Activated CD8-positive, alpha-beta T cell treated with anti-CD3 and anti-CD28 coated beads for 36 hours (primary cell): ENCODE measurements at regions not wholly inside any gene's neighbourhood (a gene's known extent, or its start where the extent isn't known, plus 50 kb on each side); places are given as distances from the start of the nearest gene placed in this dataset.

Experiments
- ATAC-seq: fragments of 200-7000 bp; cut with Tn5 transposase; one replicate; pipeline ENCODE4 v1.10.0; 2021; ENCODE audit warnings: mild to moderate bottlenecking, moderate library complexity
- CTCF ChIA-PET: fragments of 350-600 bp; sonication (Branson Sonifier 250); formaldehyde crosslinking; loops from one replicate; lab custom pipeline; 2021; ENCODE audit warnings: antibody characterized with exemption; lab: Charles Lee
- POLR2A ChIA-PET: fragments of 350-600 bp; sonication (Branson Sonifier 250); formaldehyde crosslinking; loops from one replicate; lab custom pipeline; 2021; ENCODE audit warnings: antibody characterized with exemption; lab: Charles Lee
- DNase-seq: peaks from one replicate; pipeline ENCODE4 v3.0.0-alpha.2; 2020
- H3K27ac Mint-ChIP-seq: one replicate; pipeline ENCODE4 v1.8.0; 2021; ENCODE audit warnings: mild to moderate bottlenecking, mixed read lengths
- H3K27me3 Mint-ChIP-seq: one replicate; pipeline ENCODE4 v1.8.0; 2021; ENCODE audit warnings: mixed read lengths
- H3K36me3 Mint-ChIP-seq: one replicate; pipeline ENCODE4 v1.8.0; 2021; ENCODE audit warnings: low read depth, mixed read lengths
- H3K4me1 Mint-ChIP-seq: one replicate; pipeline ENCODE4 v1.8.0; 2021; ENCODE audit warnings: low read depth, mixed read lengths
- H3K4me3 Mint-ChIP-seq: one replicate; pipeline ENCODE4 v1.8.0; 2021; ENCODE audit warnings: mild to moderate bottlenecking, moderate library complexity, mixed read lengths
- H3K9me3 Mint-ChIP-seq: one replicate; pipeline ENCODE4 v1.8.0; 2021; ENCODE audit warnings: mixed read lengths
- CTCF ChIP-seq: fragments of 200-600 bp; IDR thresholded peaks from one replicate; pipeline ENCODE4 v1.8.0; 2022; ENCODE audit warnings: antibody characterized with exemption, mild to moderate bottlenecking
- intact Hi-C: fragments of 100-400 bp; cut with micrococcal nuclease; formaldehyde crosslinking; loops from one replicate; pipeline ENCODE4 v1.10.0; 2022

DNA sequence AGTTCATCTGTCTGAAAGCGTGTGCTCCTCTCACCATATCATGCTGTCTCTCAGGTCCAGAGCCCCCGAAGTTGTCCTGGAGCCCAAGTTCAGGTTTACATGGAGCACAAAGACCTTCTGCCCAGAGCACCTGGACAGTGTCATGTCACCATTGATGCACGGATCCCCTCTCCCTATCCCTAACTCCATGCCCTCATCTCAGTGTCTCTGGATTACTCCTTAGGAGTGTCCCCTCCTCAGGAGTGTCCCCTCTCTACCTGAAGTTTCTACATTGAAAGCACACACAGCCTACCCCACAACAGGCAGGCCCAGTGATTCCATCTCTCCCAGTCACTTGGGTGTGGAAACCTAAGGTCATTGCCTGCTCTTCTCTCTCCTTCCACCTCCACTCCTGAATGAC is 144.1 kb upstream of the NCKAP5 start:
- no peaks in the 10 kb centered on the region for H3K36me3 Mint-ChIP-seq
- peaks cover 3% of the 10 kb centered on the region for H3K27me3 Mint-ChIP-seq
- ChIA-PET POLR2A (no interaction called here), CTCF (no interaction called here)
- no peak overlapping the region for H3K27ac Mint-ChIP-seq
- no peak overlapping the region for H3K4me3 Mint-ChIP-seq
- H3K4me1 Mint-ChIP-seq = no peaks in the 10 kb centered on the region
- intact Hi-C loops = no loop called here
- no peak for DNase-seq
- TF ChIP-seq CTCF = no peak
- no peak for ATAC-seq
- H3K9me3 Mint-ChIP-seq = peaks cover 4% of the 10 kb centered on the region

DNA sequence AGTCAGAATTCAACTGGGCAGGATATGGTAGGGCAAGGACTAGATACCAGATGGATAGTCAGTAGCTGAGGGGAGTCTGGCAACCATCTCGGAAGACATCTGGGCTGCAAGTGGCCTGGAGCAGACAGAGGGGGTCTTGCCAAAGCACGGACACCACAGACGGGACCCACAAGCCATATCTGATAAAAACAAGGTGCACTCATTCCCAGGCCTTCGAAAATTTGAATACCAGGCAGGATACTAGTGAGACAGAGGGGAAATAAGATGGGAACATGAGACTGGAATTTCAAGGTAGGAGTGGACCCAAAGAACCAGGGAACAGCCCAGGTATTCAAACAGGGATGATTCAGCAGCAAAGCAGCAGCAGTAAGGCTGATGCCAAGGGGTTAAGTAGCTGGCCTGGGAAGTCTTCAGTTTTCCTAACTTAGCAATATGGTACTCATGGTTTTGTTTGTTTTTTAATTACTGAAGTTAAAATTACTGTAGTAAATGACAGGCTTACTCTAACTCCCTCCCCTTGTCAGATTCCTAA is 144.9 kb upstream of the NCKAP5 start:
- no peaks in the 10 kb centered on the region for H3K4me1 Mint-ChIP-seq
- peaks cover 4% of the 10 kb centered on the region for H3K9me3 Mint-ChIP-seq
- H3K27me3 Mint-ChIP-seq = peaks cover 3% of the 10 kb centered on the region
- CTCF ChIA-PET = no interaction called here
- no peaks in the 10 kb centered on the region for H3K36me3 Mint-ChIP-seq
- intact Hi-C loops = no loop called here
- POLR2A ChIA-PET = no interaction called here
- TF ChIP-seq CTCF = no peak
- DNase-seq = no peak
- no peak overlapping the region for H3K4me3 Mint-ChIP-seq
- no peak overlapping the region for H3K27ac Mint-ChIP-seq
- no peak for ATAC-seq

GRCh38 chr2:133716166-133716565 is 147.9 kb upstream of the NCKAP5 start:
- no peak for DNase-seq
- intact Hi-C loops = no loop called here
- H3K27ac Mint-ChIP-seq = no peak overlapping the region
- no peak overlapping the region for H3K4me3 Mint-ChIP-seq
- H3K9me3 Mint-ChIP-seq = no peaks in the 10 kb centered on the region
- H3K36me3 Mint-ChIP-seq = no peaks in the 10 kb centered on the region
- no peak for ATAC-seq
- H3K4me1 Mint-ChIP-seq = no peaks in the 10 kb centered on the region
- no peak for TF ChIP-seq CTCF
- POLR2A ChIA-PET = no interaction called here
- peaks cover 3% of the 10 kb centered on the region for H3K27me3 Mint-ChIP-seq
- CTCF ChIA-PET = no interaction called here

GRCh38 chr2:133717497-133717896 is 149.2 kb upstream of the NCKAP5 start:
- Mint-ChIP-seq H3K4me1 (no peaks in the 10 kb centered on the region), H3K4me3 (no peak overlapping the region), H3K9me3 (no peaks in the 10 kb centered on the region), H3K27ac (no peak overlapping the region), H3K36me3 (no peaks in the 10 kb centered on the region), H3K27me3 (peaks cover 2% of the 10 kb centered on the region)
- TF ChIP-seq CTCF = no peak
- DNase-seq (no peak), ATAC-seq (no peak)
- POLR2A ChIA-PET = no interaction called here
- CTCF ChIA-PET = no interaction called here
- intact Hi-C loops = no loop called here

DNA sequence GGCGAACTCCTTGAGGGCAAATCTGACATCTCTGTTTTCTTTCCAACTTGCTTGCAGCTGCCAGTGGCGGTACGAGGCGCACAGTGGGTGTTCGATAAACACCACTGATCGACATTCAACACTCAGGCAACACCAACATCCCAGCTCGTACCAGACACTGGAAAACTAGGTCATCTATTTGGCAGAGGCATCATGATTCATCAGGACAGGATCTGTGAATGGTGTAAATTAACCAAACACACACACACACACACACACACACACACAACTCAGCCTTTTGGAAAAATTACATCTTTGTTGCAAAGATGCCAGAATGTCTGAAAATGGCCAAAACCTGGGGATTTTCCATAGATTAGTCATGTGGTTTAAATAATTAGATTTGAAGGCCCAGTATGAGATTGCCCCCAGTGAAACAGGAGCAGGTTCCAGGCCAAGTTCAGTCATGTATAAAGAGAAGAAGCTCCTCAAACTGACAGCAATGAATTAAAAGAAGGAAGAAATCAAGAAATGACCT is 150.5 kb upstream of the NCKAP5 start:
- H3K9me3 Mint-ChIP-seq = no peaks in the 10 kb centered on the region
- POLR2A ChIA-PET = no interaction called here
- CTCF ChIA-PET = interaction anchor here (1.1 kb wide), 1 partner anchor 61 kb away, joined by 3 read pairs; no protein-coding TSS in a partner anchor
- no peak overlapping the region for H3K27ac Mint-ChIP-seq
- H3K4me3 Mint-ChIP-seq = no peak overlapping the region
- no peak for DNase-seq
- TF ChIP-seq CTCF = no peak
- H3K4me1 Mint-ChIP-seq = no peaks in the 10 kb centered on the region
- intact Hi-C loops = no loop called here
- H3K36me3 Mint-ChIP-seq = no peaks in the 10 kb centered on the region
- no peak for ATAC-seq
- no peaks in the 10 kb centered on the region for H3K27me3 Mint-ChIP-seq
